GM19035 (cell line): ENCODE measurements at regions not wholly inside any gene's neighbourhood (a gene's known extent, or its start where the extent isn't known, plus 50 kb on each side); places are given as distances from the start of the nearest gene placed in this dataset.

Experiments used
- ATAC-seq: cut with Tn5 transposase; IDR thresholded peaks from one replicate; pipeline ENCODE4 v1.9.1; 2021; ENCODE audit not compliant: unreplicated experiment

DNA sequence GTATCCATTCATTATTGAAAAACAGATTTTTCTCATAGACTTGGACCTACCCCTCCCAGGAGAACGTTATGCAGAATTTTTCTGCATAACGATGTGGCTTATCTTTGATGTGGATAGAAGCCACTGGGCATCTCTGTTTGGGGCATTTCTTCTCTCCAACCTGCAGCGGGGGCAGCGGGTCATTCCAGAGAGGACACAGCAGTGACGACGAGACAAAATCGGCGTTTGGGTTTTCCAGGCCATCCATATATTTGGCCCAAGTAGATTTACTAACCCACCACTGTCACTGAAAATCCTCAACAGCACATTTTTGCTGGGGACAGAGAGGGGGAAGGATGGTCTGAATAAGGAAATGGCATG lies 299.3 kb upstream of the PITRM1 start:
- no peak for ATAC-seq

DNA sequence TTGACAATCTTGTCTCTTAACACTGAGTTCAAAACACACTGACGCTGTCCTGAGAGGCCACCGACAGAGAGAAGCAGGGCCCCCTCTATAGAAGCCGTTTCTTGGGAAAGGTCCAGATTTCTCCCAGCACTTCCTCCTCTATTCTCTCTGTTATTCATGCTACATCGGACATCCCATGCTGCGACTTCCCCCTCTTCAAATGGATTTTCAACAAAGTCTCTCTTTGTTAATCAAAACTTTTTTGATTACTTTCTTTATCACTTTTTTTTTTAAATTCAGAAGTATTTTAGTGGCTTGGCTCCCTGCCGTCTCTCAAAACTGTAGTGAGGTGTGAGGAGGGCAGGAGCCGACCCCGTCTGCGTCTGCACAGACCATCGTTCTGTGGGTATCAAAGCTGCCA lies 298.9 kb upstream of the PITRM1 start:
- no peak for ATAC-seq

GRCh38 chr10:3470191-3470590 lies 297.6 kb upstream of the PITRM1 start:
- ATAC-seq = no peak

DNA sequence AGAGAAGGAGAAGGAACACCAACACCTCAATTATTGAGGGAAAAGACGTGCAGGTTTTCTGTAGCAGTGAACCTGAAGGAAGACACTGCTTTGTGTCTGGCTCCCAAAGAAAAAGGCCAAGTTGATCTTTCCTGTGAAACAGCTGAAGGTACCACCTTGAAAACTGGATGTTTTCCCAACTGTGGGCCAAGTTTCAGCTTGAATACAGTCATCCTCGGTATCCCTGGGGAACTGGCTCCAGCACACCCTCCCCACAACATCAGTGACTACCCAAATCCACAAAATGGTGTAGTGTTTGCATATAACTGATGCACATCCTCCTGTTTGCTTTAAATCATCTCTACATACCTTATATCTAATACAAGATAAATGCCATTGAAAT lies 297.0 kb upstream of the PITRM1 start:
- ATAC-seq = no peak

DNA sequence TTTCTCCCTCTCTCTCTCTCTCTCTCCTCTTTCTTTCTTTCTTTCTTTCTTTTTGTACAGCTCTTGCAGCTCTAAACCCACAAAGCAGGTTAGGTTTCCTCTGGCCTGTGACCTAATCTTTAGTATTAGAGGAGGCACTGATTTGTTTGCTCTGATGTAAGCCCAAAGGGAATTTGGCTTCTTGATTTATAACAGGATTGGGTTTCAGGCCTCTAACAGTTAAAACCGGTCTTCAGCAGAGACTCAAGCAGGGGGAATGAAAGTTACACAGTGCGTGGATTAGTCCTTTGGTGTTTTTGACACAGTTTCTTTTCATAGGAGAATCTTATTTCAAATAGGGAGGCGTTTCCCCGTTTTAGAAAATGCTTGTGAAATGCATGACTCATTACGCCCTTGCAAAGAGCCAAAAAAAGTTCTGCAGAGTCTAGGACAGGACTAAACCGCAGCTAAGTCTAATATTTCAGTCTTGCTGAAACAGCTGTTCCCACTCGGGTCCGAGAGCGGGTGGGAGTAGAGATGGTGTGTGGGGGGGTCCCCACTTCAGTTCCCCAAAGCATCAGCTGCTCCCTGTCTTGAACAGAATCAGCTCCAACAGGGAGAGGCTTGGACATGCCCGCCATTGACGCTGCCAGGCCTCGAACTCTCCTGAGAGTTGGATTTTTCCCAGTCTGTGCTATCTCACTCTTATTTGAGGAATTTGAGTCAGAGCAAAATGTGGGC lies 296.5 kb upstream of the PITRM1 start:
- no peak for ATAC-seq

- no peak for ATAC-seq
Observed at GRCh38 chr10:3467052-3467951, 294.7 kb upstream of the PITRM1 start.

GRCh38 chr10:3465406-3465891 lies 292.9 kb upstream of the PITRM1 start:
- ATAC-seq = no peak

GRCh38 chr10:3464760-3465405 lies 292.3 kb upstream of the PITRM1 start:
- ATAC-seq = no peak

DNA sequence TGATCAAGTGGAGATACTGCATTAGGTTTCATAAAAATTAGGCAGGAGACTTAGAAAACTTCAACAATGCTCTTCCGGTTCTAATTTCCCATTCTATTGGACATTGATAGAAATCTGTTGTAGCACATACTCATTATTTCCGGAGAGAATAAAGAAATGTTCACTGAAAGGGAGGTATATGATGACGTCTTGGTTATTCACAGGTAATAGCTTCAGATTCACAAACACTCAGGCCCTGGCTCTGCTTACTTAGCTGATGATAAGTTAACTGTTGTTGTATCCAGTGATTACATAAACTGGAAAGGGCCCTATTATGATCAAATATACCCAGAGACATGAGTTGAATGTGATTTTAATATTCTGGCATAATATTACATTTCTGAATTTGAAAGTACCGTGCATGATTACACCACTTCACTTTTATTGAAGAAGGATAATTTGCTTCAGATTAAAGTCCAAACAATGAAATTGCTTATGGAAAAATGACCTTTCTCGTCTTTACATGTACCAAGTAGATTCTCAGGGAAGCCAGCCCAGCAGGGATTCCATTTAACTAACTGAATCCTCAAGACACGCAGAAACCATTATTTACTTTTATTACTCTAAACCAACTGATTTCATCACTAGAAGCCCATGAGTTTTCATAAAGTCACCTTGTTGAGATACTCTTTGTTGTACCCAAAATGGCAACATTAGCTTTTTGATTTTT lies 288.0 kb upstream of the PITRM1 start:
- ATAC-seq = no peak

DNA sequence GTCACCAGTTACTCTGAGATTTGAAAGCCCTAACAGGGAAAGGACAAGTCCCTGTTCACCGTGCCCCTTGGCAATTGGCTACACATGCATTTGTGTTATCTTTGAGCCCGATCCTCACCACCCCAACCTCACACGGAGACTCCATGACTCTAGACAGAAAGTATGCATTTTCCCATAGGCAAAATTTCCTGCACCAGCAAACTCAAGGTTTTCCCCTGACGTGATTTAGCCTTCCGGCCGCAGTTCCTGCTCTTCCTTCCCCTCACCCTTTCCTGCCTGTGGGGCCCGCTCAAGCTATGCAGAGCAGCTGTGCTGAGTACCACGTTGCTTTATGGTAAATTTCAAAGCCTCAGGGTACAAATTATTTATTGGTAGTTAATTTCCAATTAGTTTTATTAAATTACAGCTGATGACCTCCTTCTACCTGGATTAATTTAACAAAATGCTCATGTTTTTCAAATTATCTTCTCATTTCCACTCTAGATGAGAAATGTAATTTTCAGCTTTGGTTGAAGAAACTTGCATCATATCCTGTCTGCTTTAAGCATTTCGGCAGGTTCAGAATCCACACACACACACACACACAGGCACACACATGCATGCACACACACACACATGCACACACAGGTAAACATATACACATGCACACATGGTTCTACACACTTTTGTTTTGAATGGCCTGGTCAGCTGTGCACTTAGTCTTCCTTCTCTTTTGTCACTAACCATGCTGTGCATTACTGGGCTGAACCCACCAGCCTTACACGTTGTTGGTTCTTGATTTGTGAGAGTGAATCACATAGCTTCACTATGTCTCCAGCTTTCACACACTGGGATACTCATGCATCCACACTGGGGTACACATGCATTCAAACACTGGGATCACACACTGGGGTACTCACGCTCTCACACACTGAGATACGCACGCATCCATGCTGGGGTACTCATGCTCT lies 283.1 kb upstream of the PITRM1 start:
- no peak for ATAC-seq

- no peak for ATAC-seq
Observed at GRCh38 chr10:3452683-3453361, 280.2 kb upstream of the PITRM1 start.

DNA sequence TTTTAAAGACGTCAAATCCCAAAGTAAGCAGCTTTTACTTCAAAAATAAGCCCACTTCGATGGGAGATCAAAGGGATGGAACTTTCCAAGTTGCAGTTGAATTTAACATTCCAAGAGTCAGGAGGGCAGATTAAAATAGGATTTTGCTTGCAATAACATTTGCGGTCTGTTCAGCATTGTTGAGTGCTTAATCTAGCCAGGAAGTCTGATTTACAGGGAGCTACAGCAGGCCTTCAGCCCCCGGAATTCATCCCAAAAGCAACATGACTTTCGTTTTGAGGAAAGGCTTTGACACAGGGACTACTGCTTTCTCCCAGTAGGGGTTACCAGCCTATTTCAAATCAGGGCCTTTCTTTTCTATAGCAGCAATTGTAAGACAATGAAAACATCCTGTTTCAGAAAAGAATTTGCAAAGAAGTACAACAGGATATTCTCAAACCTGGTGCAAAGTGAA lies 279.6 kb upstream of the PITRM1 start:
- no peak for ATAC-seq

GRCh38 chr10:3451516-3452172 lies 279.1 kb upstream of the PITRM1 start:
- no peak for ATAC-seq

DNA sequence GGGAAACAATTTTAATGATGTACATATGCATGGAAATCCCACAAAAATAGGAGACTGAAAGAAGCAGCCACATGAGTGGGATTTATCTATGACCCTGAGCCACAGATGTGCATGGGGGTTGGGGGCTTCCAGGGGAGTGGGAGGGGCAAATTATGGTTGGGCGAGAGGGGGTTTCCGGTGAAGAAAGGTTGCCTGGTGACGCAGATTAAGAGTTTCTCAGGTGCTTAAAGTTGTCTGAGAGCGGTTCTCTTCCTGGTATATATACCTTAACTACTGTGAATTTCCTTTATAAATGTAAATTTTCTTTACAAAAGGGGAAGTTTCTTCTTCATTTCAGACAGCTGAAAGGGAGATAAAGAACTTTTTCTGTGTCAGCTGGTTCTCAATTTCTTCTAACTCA lies 273.6 kb upstream of the PITRM1 start:
- no peak for ATAC-seq

- no peak for ATAC-seq
Observed at GRCh38 chr10:3445648-3446047, 273.1 kb upstream of the PITRM1 start.

GRCh38 chr10:3442451-3442990 lies 269.9 kb upstream of the PITRM1 start:
- no peak for ATAC-seq

DNA sequence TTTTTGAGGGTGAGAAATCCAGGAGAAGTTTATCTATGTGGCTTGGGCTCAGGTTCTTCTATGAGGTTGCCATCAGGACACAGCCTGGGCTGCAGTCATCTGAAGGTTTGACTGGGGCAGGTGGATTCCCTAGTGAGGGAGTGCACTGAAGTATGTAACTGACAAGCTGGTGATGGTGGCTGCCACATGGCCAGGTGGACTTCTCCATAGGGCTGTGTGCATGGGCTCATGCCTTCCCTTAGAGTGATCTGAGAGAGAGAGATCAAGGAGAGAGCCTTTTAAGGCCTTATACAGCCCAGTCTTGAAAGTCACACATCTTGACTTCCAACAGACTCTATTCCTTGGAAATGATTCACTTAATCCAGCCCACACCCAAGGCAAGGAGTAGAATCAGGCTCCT lies 266.6 kb upstream of the PITRM1 start:
- ATAC-seq = no peak

DNA sequence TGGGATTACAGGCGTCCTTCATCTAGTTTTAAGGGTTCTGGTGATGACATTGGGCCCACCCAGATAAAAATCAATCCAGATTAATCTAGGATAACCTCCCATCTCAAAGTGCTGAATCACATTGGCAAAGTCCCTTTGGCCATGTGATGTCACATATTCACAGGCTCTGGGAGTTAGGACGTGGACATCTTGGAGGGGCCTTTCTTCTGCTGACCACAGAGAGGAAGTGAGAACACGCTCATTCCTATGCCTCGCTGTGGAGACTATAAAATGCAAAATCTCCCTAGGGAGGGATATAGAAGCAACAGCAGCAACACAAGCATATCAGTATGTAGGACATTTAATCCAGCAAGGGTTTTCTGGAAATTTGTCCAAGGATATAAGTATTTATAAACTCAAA lies 266.0 kb upstream of the PITRM1 start:
- no peak for ATAC-seq

DNA sequence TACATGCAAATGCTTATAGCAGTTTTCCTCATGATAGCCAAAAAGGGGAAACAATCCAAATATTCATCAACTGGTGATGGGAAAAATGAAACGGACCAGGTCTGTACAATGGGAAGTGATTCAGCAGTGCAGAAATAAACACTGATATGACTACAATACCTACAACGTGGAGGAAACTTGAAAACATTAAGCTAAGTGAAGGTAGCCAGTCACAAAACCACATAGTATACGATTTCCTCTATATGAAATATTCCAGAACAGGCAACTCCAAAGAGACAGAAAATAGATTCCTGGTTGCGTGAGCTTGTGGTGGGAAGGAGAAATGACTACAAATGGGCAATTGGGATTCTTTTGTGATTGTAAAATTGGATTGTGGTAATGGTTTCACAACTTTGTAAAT lies 263.1 kb upstream of the PITRM1 start:
- no peak for ATAC-seq
